ENCODE measurements at regions not wholly inside any gene's neighbourhood (a gene's known extent, or its start where the extent isn't known, plus 50 kb on each side); places are given as distances from the start of the nearest gene placed in this dataset.

- intact Hi-C loops (cut with DNase I; ENCODE audit: low total_unique reads) (no loop called here), in situ Hi-C loops (cut with MboI; ENCODE audit: low sequenced_read_pairs in 4 of 4) (no loop called here)
- H3K4me1 ChIP-seq: no peaks in the 10 kb centered on the region
- no peak for ATAC-seq
- TF ChIP-seq POLR2A (IDR thresholded peaks at IDR 0.05) (no peak), CTCF (IDR thresholded peaks at IDR 0.05 in 4 of 5, conservative IDR thresholded peaks at IDR 0.05 in 1 of 5) (no peak)
- no peak for DNase-seq
- H3K27me3 ChIP-seq: no peaks in the 10 kb centered on the region
- no peak overlapping the region for H3K27ac ChIP-seq
- H3K9me3 ChIP-seq: no peaks in the 10 kb centered on the region
- no peak overlapping the region for H3K4me3 ChIP-seq
- H3K36me3 ChIP-seq: no peaks in the 10 kb centered on the region
These were observed 95.7 kb downstream of the MAIP1 start for GRCh38 chr2:200050921-200051610.

DNA sequence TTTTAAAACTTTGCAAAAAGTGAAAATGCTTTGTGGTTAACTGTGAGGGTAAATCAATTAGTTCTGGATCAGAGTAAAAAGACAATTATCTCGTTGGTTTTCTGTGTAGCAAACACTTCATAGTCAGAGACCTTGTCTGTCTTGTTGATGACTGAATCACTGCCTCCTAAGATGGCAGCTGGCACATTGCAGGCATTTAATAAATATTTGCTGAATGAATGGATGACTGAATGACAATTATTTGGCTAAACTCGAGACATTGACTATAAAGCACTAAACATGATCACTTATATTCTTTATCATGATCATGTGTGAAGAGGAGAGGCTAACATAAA is 96.2 kb downstream of the MAIP1 start:
- H3K36me3 ChIP-seq: no peaks in the 10 kb centered on the region
- TF ChIP-seq CTCF (IDR thresholded peaks at IDR 0.05 in 4 of 5, conservative IDR thresholded peaks at IDR 0.05 in 1 of 5): no peak
- TF ChIP-seq POLR2A (IDR thresholded peaks at IDR 0.05): no peak
- no peak for DNase-seq
- no peaks in the 10 kb centered on the region for H3K4me1 ChIP-seq
- no peak overlapping the region for H3K27ac ChIP-seq
- no peak overlapping the region for H3K4me3 ChIP-seq
- no peak for ATAC-seq
- intact Hi-C loops (cut with DNase I; ENCODE audit: low total_unique reads): no loop called here
- in situ Hi-C loops (cut with MboI; ENCODE audit: low sequenced_read_pairs in 4 of 4): no loop called here
- H3K27me3 ChIP-seq: no peaks in the 10 kb centered on the region
- no peaks in the 10 kb centered on the region for H3K9me3 ChIP-seq

GRCh38 chr2:200052627-200053026 is 97.2 kb downstream of the MAIP1 start:
- no peaks in the 10 kb centered on the region for H3K9me3 ChIP-seq
- DNase-seq (no peak), ATAC-seq (no peak)
- intact Hi-C loops (cut with DNase I; ENCODE audit: low total_unique reads): no loop called here
- no peaks in the 10 kb centered on the region for H3K4me1 ChIP-seq
- no peak overlapping the region for H3K4me3 ChIP-seq
- no peaks in the 10 kb centered on the region for H3K36me3 ChIP-seq
- TF ChIP-seq CTCF (IDR thresholded peaks at IDR 0.05 in 4 of 5, conservative IDR thresholded peaks at IDR 0.05 in 1 of 5) (no peak), POLR2A (IDR thresholded peaks at IDR 0.05) (no peak)
- no peaks in the 10 kb centered on the region for H3K27me3 ChIP-seq
- H3K27ac ChIP-seq: no peak overlapping the region
- in situ Hi-C loops (cut with MboI; ENCODE audit: low sequenced_read_pairs in 4 of 4): no loop called here

GRCh38 chr2:200054681-200055468 is 99.5 kb downstream of the MAIP1 start:
- H3K36me3 ChIP-seq: no peaks in the 10 kb centered on the region
- in situ Hi-C loops (cut with MboI; ENCODE audit: low sequenced_read_pairs in 4 of 4) (no loop called here), intact Hi-C loops (cut with DNase I; ENCODE audit: low total_unique reads) (no loop called here)
- no peaks in the 10 kb centered on the region for H3K9me3 ChIP-seq
- DNase-seq (no peak), ATAC-seq (no peak)
- H3K4me3 ChIP-seq: no peak overlapping the region
- TF ChIP-seq POLR2A (IDR thresholded peaks at IDR 0.05) (no peak), CTCF (IDR thresholded peaks at IDR 0.05 in 4 of 5, conservative IDR thresholded peaks at IDR 0.05 in 1 of 5) (no peak)
- H3K27me3 ChIP-seq: no peaks in the 10 kb centered on the region
- H3K4me1 ChIP-seq: no peaks in the 10 kb centered on the region
- H3K27ac ChIP-seq: no peak overlapping the region
